Tibial artery (tissue), 4 donors: ENCODE measurements at regions not wholly inside any gene's neighbourhood (a gene's known extent, or its start where the extent isn't known, plus 50 kb on each side); places are given as distances from the start of the nearest gene placed in this dataset.

Experiments used
- DNase-seq, 2 donors: peaks; one replicate each; pipeline ENCODE4 v3.0.0-alpha.2; 2019
- H3K27ac ChIP-seq, 2 donors: fragments of 200-600 bp; sonication (generic) in 1 of 2; 1 replicate in 1 of 2; 2 replicates in 1 of 2; pipeline ENCODE4 v1.5.1; 2018 to 2019; ENCODE audit warnings: mild to moderate bottlenecking in 1 of 2
- H3K27me3 ChIP-seq, 2 donors: fragments of 200-600 bp; sonication (generic) in 1 of 2; one replicate each; pipeline versions ENCODE4 v1.5.1 to v1.6.0; 2016 to 2019
- H3K36me3 ChIP-seq, 3 donors: fragments of 200-600 bp; sonication (generic) in 2 of 3; one replicate each; pipeline ENCODE4 v1.5.1; 2016 to 2019; ENCODE audit warnings: mild to moderate bottlenecking in 2 of 3
- H3K4me1 ChIP-seq, 4 donors: fragments of 200-600 bp; sonication (generic) in 2 of 4; 1 replicate in 3 of 4; 2 replicates in 1 of 4; pipeline ENCODE4 v1.5.1; 2016 to 2019
- H3K4me3 ChIP-seq, 2 donors: fragments of 200-600 bp; sonication (generic) in 1 of 2; 1 replicate in 1 of 2; 2 replicates in 1 of 2; pipeline ENCODE4 v1.5.1; 2018 to 2019; ENCODE audit warnings: mild to moderate bottlenecking in 2 of 2
- H3K9me3 ChIP-seq, 3 donors: fragments of 200-600 bp; sonication (generic) in 1 of 3; one replicate each; pipeline ENCODE4 v1.5.1; 2016 to 2019
- CTCF ChIP-seq, 2 experiments: fragments of 200-600 bp in 1 of 2; fragments of 450-650 bp in 1 of 2; IDR thresholded peaks; one replicate each; pipeline ENCODE4 v1.5.1; 2017 to 2019; ENCODE audit warnings: antibody characterized with exemption in 2 of 2, mild to moderate bottlenecking in 1 of 2, moderate library complexity in 1 of 2
- intact Hi-C: fragments of 100-400 bp; cut with DNase I; formaldehyde crosslinking; loops from one replicate; pipeline ENCODE4 v1.15.0; 2023; ENCODE audit warnings: low total_unique reads

- TF ChIP-seq CTCF (IDR thresholded peaks at IDR 0.05) = no peak
- no peak overlapping the region for H3K27ac ChIP-seq
Observed at GRCh38 chr14:51575349-51576116, 76.2 kb upstream of the FRMD6 start.

GRCh38 chr14:51576117-51576430 is 75.6 kb upstream of the FRMD6 start:
- no peaks in the 10 kb centered on the region for H3K9me3 ChIP-seq
- H3K4me1 ChIP-seq = peaks cover 0 to 1% (median 0%) of the 10 kb centered on the region in 4 donors
- H3K27me3 ChIP-seq = no peaks in the 10 kb centered on the region
- DNase-seq = no peak
- no peak overlapping the region for H3K4me3 ChIP-seq
- H3K27ac ChIP-seq = no peak overlapping the region
- no peaks in the 10 kb centered on the region for H3K36me3 ChIP-seq
- intact Hi-C loops = no loop called here
- TF ChIP-seq CTCF (IDR thresholded peaks at IDR 0.05) = no peak

More at GRCh38 chr14:51575349-51576116, 76.2 kb upstream of the FRMD6 start:
- Histone ChIP-seq H3K4me1 (no peaks in the 10 kb centered on the region), H3K36me3 (no peaks in the 10 kb centered on the region), H3K9me3 (no peaks in the 10 kb centered on the region), H3K27me3 (no peaks in the 10 kb centered on the region), H3K4me3 (no peak overlapping the region)
- intact Hi-C loops = no loop called here
- DNase-seq = no peak

- DNase-seq = no peak
- Histone ChIP-seq H3K4me3 (no peak overlapping the region), H3K27me3 (no peaks in the 10 kb centered on the region), H3K4me1 (peaks cover 0 to 9% (median 2%) of the 10 kb centered on the region in 4 donors), H3K9me3 (no peaks in the 10 kb centered on the region), H3K27ac (no peak overlapping the region), H3K36me3 (no peaks in the 10 kb centered on the region)
- TF ChIP-seq CTCF (IDR thresholded peaks at IDR 0.05) = no peak
- intact Hi-C loops = no loop called here
Observed at GRCh38 chr14:51576879-51577278, 74.8 kb upstream of the FRMD6 start.

- no peak overlapping the region for H3K4me3 ChIP-seq
- peaks cover 0 to 11% (median 2%) of the 10 kb centered on the region in 4 donors for H3K4me1 ChIP-seq
- DNase-seq = no peak
- no peak for TF ChIP-seq CTCF (IDR thresholded peaks at IDR 0.05)
- no peaks in the 10 kb centered on the region for H3K27me3 ChIP-seq
- intact Hi-C loops = no loop called here
- no peaks in the 10 kb centered on the region for H3K36me3 ChIP-seq
- no peak overlapping the region for H3K27ac ChIP-seq
- H3K9me3 ChIP-seq = no peaks in the 10 kb centered on the region
Observed at GRCh38 chr14:51578853-51579252, 72.9 kb upstream of the FRMD6 start.

- H3K9me3 ChIP-seq = no peaks in the 10 kb centered on the region
- peaks cover 0 to 11% (median 2%) of the 10 kb centered on the region in 4 donors for H3K4me1 ChIP-seq
- no peaks in the 10 kb centered on the region for H3K36me3 ChIP-seq
- H3K27me3 ChIP-seq = no peaks in the 10 kb centered on the region
- H3K4me3 ChIP-seq = no peak overlapping the region
- intact Hi-C loops = no loop called here
- DNase-seq = no peak
- H3K27ac ChIP-seq = no peak overlapping the region
- TF ChIP-seq CTCF (IDR thresholded peaks at IDR 0.05) = no peak
Observed at GRCh38 chr14:51581017-51581881, 70.5 kb upstream of the FRMD6 start.
